H1 (cell line): ENCODE measurements at regions not wholly inside any gene's neighbourhood (a gene's known extent, or its start where the extent isn't known, plus 50 kb on each side); places are given as distances from the start of the nearest gene placed in this dataset.

ENCODE experiments used
- CTCF ChIA-PET: fragments of 300-600 bp; sonication (Branson Sonifier 250); formaldehyde crosslinking; loops from one replicate; lab custom pipeline; 2021; ENCODE audit not compliant: partially characterized antibody; lab: Charles Lee
- POLR2A ChIA-PET: fragments of 300-600 bp; sonication (Branson Sonifier 250); formaldehyde crosslinking; loops from one replicate; lab custom pipeline; 2021; ENCODE audit warnings: inconsistent platforms; ENCODE audit not compliant: partially characterized antibody; lab: Charles Lee
- DNase-seq, 2 experiments: peaks; one replicate each; pipeline versions ENCODE4 v3.0.0 to v3.0.0-alpha.2; 2010 to 2022; ENCODE audit warnings: low spot score in 2 of 2, low read depth in 1 of 2, mixed read lengths in 1 of 2
- FAIRE-seq: peaks from 2 replicates; lab custom pipeline; 2011; peaks lifted over from hg19 to GRCh38; lab: Jason Lieb, UNC
- H2AFZ ChIP-seq: 2 replicates; pipeline ENCODE4 v1.8.1; 2012; ENCODE audit warnings: low read length, inconsistent platforms
- H2AK5ac ChIP-seq: 2 replicates; pipeline ENCODE4 v1.6.1; 2013; ENCODE audit warnings: low read depth, low read length
- H2BK120ac ChIP-seq: replicated peaks from 2 replicates; pipeline ENCODE3; 2013; ENCODE audit warnings: low read depth, low read length, inconsistent platforms
- H2BK12ac ChIP-seq: 2 replicates; pipeline ENCODE4 v1.6.1; 2013; ENCODE audit warnings: low read depth, low read length
- H2BK15ac ChIP-seq: 2 replicates; pipeline ENCODE4 v1.6.1; 2013; ENCODE audit warnings: low read length
- H2BK20ac ChIP-seq: 2 replicates; pipeline ENCODE4 v1.6.1; 2013; ENCODE audit warnings: low read length
- H2BK5ac ChIP-seq: 2 replicates; pipeline ENCODE4 v1.6.1; 2013; ENCODE audit warnings: low read depth, low read length
- H3K14ac ChIP-seq: 2 replicates; pipeline ENCODE4 v1.6.1; 2013; ENCODE audit warnings: inconsistent platforms; ENCODE audit not compliant: insufficient read length
- H3K18ac ChIP-seq: 2 replicates; pipeline ENCODE4 v1.6.1; 2013; ENCODE audit warnings: low read length; ENCODE audit errors: extremely low read depth
- H3K23ac ChIP-seq: 2 replicates; pipeline ENCODE4 v1.6.1; 2013; ENCODE audit warnings: inconsistent platforms; ENCODE audit not compliant: insufficient read length
- H3K23me2 ChIP-seq: 2 replicates; pipeline ENCODE4 v1.6.1; 2013; ENCODE audit warnings: low read depth, low read length
- H3K27ac ChIP-seq: 2 replicates; pipeline ENCODE4 v1.6.1; 2011; ENCODE audit warnings: low read depth, low read length, inconsistent platforms
- H3K27me3 ChIP-seq, 4 experiments: replicated peaks in 1 of 4; 1 replicate in 1 of 4; 2 replicates in 3 of 4; pipeline versions ENCODE4 v1.6.1 to v1.8.1; 2011 to 2013; ENCODE audit warnings: low read length in 3 of 4, mild to moderate bottlenecking in 3 of 4, inconsistent platforms in 2 of 4, mixed read lengths in 2 of 4, moderate library complexity in 1 of 4; ENCODE audit not compliant: control insufficient read depth in 3 of 4, insufficient read depth in 3 of 4; ENCODE audit errors: extremely low read depth in 1 of 4
- H3K36me3 ChIP-seq, 4 experiments: 2 replicates each; pipeline versions ENCODE4 v1.6.1 to v1.8.1; 2011 to 2013; ENCODE audit warnings: mild to moderate bottlenecking in 4 of 4, low read length in 3 of 4, moderate library complexity in 2 of 4, control low read depth in 1 of 4, inconsistent platforms in 1 of 4; ENCODE audit not compliant: insufficient read depth in 4 of 4, control insufficient read depth in 2 of 4
- H3K4ac ChIP-seq: replicated peaks from 2 replicates; pipeline ENCODE3; 2013; ENCODE audit warnings: low read length, low read depth, mixed read lengths, inconsistent platforms; ENCODE audit not compliant: insufficient read length
- H3K4me1 ChIP-seq, 4 experiments: replicated peaks in 1 of 4; 1 replicate in 1 of 4; 2 replicates in 3 of 4; pipeline versions ENCODE4 v1.6.1 to v1.8.1; 2011 to 2013; ENCODE audit warnings: low read length in 3 of 4, inconsistent platforms in 2 of 4, mixed read lengths in 1 of 4; ENCODE audit not compliant: insufficient read depth in 4 of 4, control insufficient read depth in 3 of 4
- H3K4me2 ChIP-seq, 2 experiments: 2 replicates each; pipeline versions ENCODE4 v1.6.1 to v1.8.1; 2011 to 2013; ENCODE audit warnings: low read depth in 2 of 2, low read length in 2 of 2, control low read depth in 1 of 2, inconsistent platforms in 1 of 2, mild to moderate bottlenecking in 1 of 2; ENCODE audit not compliant: insufficient read depth in 1 of 2
- H3K4me3 ChIP-seq, 4 experiments: fragments of 200-600, 300-600 bp in 1 of 4; sonication (generic), shearing (Covaris generic), sonication (Bioruptor Twin) in 1 of 4; 2 replicates each; pipeline versions ENCODE4 v1.5.1 to v1.8.1; 2011 to 2016; ENCODE audit warnings: low read length in 4 of 4, low read depth in 3 of 4, control low read depth in 2 of 4, inconsistent platforms in 2 of 4, mild to moderate bottlenecking in 2 of 4, mixed read lengths in 1 of 4, moderate library complexity in 1 of 4; ENCODE audit not compliant: insufficient read depth in 2 of 4; ENCODE audit errors: extremely low read depth in 1 of 4
- H3K56ac ChIP-seq: replicated peaks from 2 replicates; pipeline ENCODE3; 2013; ENCODE audit warnings: low read depth, mild to moderate bottlenecking, mixed read lengths, low read length, inconsistent platforms; ENCODE audit not compliant: insufficient read length
- H3K79me1 ChIP-seq: 2 replicates; pipeline ENCODE4 v1.6.1; 2013; ENCODE audit warnings: low read depth, low read length, control low read depth
- H3K79me2 ChIP-seq, 2 experiments: 2 replicates each; pipeline versions ENCODE4 v1.6.1 to v1.8.1; 2012 to 2013; ENCODE audit warnings: low read length in 2 of 2, mild to moderate bottlenecking in 2 of 2, inconsistent platforms in 1 of 2; ENCODE audit not compliant: insufficient read depth in 2 of 2, control insufficient read depth in 1 of 2
- H3K9ac ChIP-seq, 4 experiments: replicated peaks in 1 of 4; 1 replicate in 1 of 4; 2 replicates in 3 of 4; pipeline versions ENCODE4 v1.6.1 to v1.8.1; 2011 to 2013; ENCODE audit warnings: low read depth in 3 of 4, low read length in 3 of 4, control low read depth in 2 of 4, mild to moderate bottlenecking in 2 of 4, moderate library complexity in 2 of 4, inconsistent platforms in 1 of 4; ENCODE audit errors: extremely low read depth in 1 of 4
- H3K9me3 ChIP-seq, 2 experiments: 2 replicates each; pipeline versions ENCODE4 v1.6.1 to v1.8.1; 2012 to 2013; ENCODE audit warnings: mild to moderate bottlenecking in 2 of 2, moderate library complexity in 2 of 2, control low read depth in 1 of 2, inconsistent platforms in 1 of 2, low read depth in 1 of 2, low read length in 1 of 2, mixed read lengths in 1 of 2; ENCODE audit not compliant: insufficient read depth in 2 of 2
- H4K20me1 ChIP-seq, 2 experiments: replicated peaks in 1 of 2; 2 replicates each; pipeline versions ENCODE3 to v1.8.1; 2011 to 2013; ENCODE audit warnings: inconsistent platforms in 2 of 2, low read length in 2 of 2, mild to moderate bottlenecking in 1 of 2; ENCODE audit not compliant: insufficient read depth in 2 of 2, control insufficient read depth in 1 of 2
- H4K5ac ChIP-seq: 2 replicates; pipeline ENCODE4 v1.6.1; 2013; ENCODE audit warnings: low read length, low read depth, mixed read lengths, inconsistent platforms; ENCODE audit not compliant: insufficient read length
- H4K8ac ChIP-seq: 2 replicates; pipeline ENCODE4 v1.8.0; 2013; ENCODE audit warnings: mild to moderate bottlenecking, moderate library complexity, low read length, inconsistent platforms; ENCODE audit not compliant: insufficient read depth; ENCODE audit errors: extremely low read depth
- H4K91ac ChIP-seq: replicated peaks from 2 replicates; pipeline ENCODE3; 2013; ENCODE audit warnings: low read length, mixed read lengths, inconsistent platforms; ENCODE audit not compliant: insufficient read length
- EGR1 ChIP-seq: IDR thresholded peaks from 2 replicates; pipeline ENCODE4 v1.6.1; 2011; ENCODE audit warnings: low read depth, low read length, borderline replicate concordance
- KDM4A ChIP-seq: IDR thresholded peaks from one replicate; pipeline ENCODE4 v1.7.1; 2012; ENCODE audit warnings: low read depth, mild to moderate bottlenecking, moderate library complexity, low read length, inconsistent platforms; ENCODE audit not compliant: severe bottlenecking
- TEAD4 ChIP-seq: IDR thresholded peaks from 2 replicates; pipeline ENCODE4 v1.6.1; 2012; ENCODE audit warnings: low read depth, low read length, inconsistent platforms, mixed read lengths
- WGBS, 2 experiments: shearing (Covaris generic) in 1 of 2; methylation state at CpG; one replicate each; pipeline versions ENCODE4 v1.1.6 to v1.1.7; 2013 to 2015; ENCODE audit warnings: low lambda C conversion rate in 2 of 2, mixed read lengths in 2 of 2, inconsistent platforms in 1 of 2, low coverage in 1 of 2, missing lambda C conversion rate in 1 of 2; ENCODE audit not compliant: insufficient replicate concordance in 2 of 2, insufficient coverage in 1 of 2, insufficient read length in 1 of 2; ENCODE audit errors: extremely low coverage in 1 of 2, missing lambda C conversion rate in 1 of 2; 5-methylcytosine and 5-hydroxymethylcytosine counted together

- no peak overlapping the region for H3K4me2 ChIP-seq
- no peaks in the 10 kb centered on the region for H3K79me2 ChIP-seq
- no peak overlapping the region for H2BK12ac ChIP-seq
- CTCF ChIA-PET = interaction anchor here (0.7 kb wide), 1 partner anchor 123 kb away, joined by 3 read pairs; no protein-coding TSS in a partner anchor
- no peaks in the 10 kb centered on the region for H3K36me3 ChIP-seq
- H3K23ac ChIP-seq = no peak overlapping the region
- no peak overlapping the region for H3K18ac ChIP-seq
- POLR2A ChIA-PET = interaction anchor here (0.7 kb wide), 1 partner anchor 418 kb away, joined by 3 read pairs; no protein-coding TSS in a partner anchor
- no peak overlapping the region for H4K8ac ChIP-seq
- TF ChIP-seq EGR1 (no peak), KDM4A (no peak), TEAD4 (no peak)
- WGBS, 2 experiments = 90% methylated on average over 6 of the region's 6 CpGs; no CpG with 5 or more reads in 1 of the 2 experiments
- H3K79me1 ChIP-seq = no peaks in the 10 kb centered on the region
- H3K14ac ChIP-seq = no peak overlapping the region
- H4K91ac ChIP-seq = no peak overlapping the region
- no peaks in the 10 kb centered on the region for H3K27me3 ChIP-seq
- no peak overlapping the region for H4K5ac ChIP-seq
- FAIRE-seq (no peak), DNase-seq (no peak)
- H4K20me1 ChIP-seq = no peaks in the 10 kb centered on the region
- no peak overlapping the region for H2BK15ac ChIP-seq
- 0 out of 2 replicates have a peak overlapping the region, but pooled peaks have one; percentile 22 for H2AFZ ChIP-seq
- H3K56ac ChIP-seq = no peak overlapping the region
- no peak overlapping the region for H2BK5ac ChIP-seq
- no peak overlapping the region for H3K4me3 ChIP-seq
- H3K4me1 ChIP-seq = no peaks in the 10 kb centered on the region
- no peak overlapping the region for H2BK20ac ChIP-seq
- no peak overlapping the region for H3K27ac ChIP-seq
- no peaks in the 10 kb centered on the region for H3K23me2 ChIP-seq
- no peak overlapping the region for H3K9ac ChIP-seq
- H3K9me3 ChIP-seq = no peaks in the 10 kb centered on the region
- no peak overlapping the region for H3K4ac ChIP-seq
- H2BK120ac ChIP-seq = no peak overlapping the region
- no peak overlapping the region for H2AK5ac ChIP-seq
Measured at GRCh38 chr2:82896117-82896516, 1563.0 kb downstream of the SUCLG1 start.
